ENCODE measurements at regions not wholly inside any gene's neighbourhood (a gene's known extent, or its start where the extent isn't known, plus 50 kb on each side); places are given as distances from the start of the nearest gene placed in this dataset.

DNA sequence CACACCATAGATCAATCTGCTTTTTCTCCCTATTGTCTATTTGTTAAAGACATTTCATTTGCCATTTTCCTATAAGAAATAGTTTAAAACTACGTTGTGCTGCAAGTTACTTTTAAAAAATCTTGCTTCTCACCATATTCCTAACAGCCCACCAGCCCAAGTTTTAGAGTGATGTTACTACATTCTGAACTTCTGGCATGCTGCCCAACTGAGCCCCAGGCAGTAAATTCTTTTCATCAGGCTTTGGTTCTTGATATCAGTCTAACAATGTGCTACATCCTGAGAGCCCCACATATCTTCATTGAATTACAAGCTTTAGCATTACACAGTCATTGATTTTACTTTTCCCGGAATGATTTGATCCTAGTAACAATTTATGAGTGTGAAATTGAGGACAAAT is 283.8 kb upstream of the IL1RAPL1 start:
- TF ChIP-seq POLR2A (IDR thresholded peaks at IDR 0.05): no peak
- TF ChIP-seq, protein P1, sequence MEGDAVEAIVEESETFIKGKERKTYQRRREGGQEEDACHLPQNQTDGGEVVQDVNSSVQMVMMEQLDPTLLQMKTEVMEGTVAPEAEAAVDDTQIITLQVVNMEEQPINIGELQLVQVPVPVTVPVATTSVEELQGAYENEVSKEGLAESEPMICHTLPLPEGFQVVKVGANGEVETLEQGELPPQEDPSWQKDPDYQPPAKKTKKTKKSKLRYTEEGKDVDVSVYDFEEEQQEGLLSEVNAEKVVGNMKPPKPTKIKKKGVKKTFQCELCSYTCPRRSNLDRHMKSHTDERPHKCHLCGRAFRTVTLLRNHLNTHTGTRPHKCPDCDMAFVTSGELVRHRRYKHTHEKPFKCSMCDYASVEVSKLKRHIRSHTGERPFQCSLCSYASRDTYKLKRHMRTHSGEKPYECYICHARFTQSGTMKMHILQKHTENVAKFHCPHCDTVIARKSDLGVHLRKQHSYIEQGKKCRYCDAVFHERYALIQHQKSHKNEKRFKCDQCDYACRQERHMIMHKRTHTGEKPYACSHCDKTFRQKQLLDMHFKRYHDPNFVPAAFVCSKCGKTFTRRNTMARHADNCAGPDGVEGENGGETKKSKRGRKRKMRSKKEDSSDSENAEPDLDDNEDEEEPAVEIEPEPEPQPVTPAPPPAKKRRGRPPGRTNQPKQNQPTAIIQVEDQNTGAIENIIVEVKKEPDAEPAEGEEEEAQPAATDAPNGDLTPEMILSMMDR (IDR thresholded peaks at IDR 0.05): no peak
